LNCAP (cell line): ENCODE measurements at regions not wholly inside any gene's neighbourhood (a gene's known extent, or its start where the extent isn't known, plus 50 kb on each side); places are given as distances from the start of the nearest gene placed in this dataset.
A peak's percentile ranks its signal among the peaks of the same experiment; 100 is the strongest.

ENCODE experiments used
- TF ChIP-seq, protein P1 (sequence below): fragments of 450-650 bp; IDR thresholded peaks from 2 replicates; pipeline ENCODE4 v1.5.1; 2017; ENCODE audit warnings: mild to moderate bottlenecking

DNA sequence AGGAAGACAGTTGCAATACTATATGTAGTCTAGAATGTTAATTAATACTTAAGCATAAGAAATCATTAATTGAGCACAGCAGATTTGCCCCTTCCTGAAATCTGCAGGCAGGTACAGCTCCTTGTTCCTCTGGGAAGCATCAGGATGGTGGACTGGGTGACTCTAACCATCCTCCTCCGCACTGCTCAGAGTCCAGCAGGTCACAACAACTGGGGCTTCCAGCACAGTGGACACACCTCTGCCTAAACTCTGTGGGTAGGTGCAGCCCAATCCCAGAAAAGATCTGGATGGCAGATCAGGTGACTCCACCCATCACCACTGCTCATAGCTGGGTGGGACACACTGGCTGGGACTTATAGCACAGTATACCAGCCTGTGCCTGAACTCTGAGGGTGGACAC lies 189.9 kb upstream of the TMCO5A start:
- TF ChIP-seq, protein P1, sequence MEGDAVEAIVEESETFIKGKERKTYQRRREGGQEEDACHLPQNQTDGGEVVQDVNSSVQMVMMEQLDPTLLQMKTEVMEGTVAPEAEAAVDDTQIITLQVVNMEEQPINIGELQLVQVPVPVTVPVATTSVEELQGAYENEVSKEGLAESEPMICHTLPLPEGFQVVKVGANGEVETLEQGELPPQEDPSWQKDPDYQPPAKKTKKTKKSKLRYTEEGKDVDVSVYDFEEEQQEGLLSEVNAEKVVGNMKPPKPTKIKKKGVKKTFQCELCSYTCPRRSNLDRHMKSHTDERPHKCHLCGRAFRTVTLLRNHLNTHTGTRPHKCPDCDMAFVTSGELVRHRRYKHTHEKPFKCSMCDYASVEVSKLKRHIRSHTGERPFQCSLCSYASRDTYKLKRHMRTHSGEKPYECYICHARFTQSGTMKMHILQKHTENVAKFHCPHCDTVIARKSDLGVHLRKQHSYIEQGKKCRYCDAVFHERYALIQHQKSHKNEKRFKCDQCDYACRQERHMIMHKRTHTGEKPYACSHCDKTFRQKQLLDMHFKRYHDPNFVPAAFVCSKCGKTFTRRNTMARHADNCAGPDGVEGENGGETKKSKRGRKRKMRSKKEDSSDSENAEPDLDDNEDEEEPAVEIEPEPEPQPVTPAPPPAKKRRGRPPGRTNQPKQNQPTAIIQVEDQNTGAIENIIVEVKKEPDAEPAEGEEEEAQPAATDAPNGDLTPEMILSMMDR = no peak

DNA sequence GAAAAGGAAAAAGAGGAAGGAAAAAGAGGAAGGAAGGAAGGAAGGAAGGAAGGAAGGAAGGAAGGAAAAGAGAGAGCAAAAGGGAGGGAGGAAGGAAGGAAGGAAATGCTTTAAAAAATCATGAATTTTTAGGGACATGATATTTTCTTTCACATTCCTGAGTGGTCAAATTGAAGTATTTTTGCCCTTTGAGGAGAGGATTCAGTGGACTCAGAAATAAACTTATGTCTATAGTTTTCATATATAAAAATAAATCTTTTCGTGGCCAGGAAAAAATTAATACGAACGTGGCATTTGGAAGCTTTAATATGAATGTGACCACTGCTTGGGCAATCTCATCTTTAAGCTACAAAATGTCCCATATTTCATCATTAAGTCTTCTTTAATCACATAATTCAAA lies 183.0 kb upstream of the TMCO5A start:
- TF ChIP-seq, protein P1 = no peak

DNA sequence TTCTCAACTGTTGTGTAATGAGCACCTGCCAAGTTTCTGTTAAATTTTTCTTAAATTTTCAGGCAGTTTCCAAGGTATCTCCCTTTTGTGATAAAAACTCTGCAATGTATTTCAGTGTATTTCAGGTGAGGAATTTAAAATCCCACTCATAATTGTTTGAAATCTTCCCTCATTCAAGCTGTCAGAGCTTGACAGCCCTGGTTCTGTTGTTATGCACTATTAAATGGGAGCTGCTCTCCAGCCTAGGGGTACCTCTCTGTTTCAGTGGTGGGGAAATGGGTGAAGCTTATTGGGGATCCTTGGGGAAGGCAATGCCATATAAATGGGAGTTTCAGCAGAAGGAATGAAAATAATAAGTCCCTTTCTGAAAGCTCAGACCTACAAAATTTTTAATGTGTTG lies 178.0 kb upstream of the TMCO5A start:
- TF ChIP-seq, protein P1 = no peak

DNA sequence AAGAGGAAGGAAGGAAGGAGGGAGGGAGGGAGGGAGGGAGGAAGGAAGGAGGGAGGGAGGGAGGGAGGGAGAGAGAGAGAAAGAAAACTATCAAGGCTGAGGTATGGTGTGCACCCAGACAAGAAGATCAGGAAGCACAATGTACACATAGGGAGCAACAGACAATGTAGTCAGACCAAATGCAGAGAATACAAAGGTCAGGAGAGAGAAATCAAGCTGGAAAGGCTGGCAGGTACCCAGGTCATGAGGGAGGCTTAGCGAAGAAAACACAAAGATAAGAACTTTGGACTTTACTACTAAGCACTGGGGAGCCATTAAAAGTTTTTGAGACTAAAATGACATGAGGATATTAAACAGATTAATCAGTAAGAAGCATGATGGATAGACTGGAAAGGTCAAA lies 176.0 kb upstream of the TMCO5A start:
- TF ChIP-seq, protein P1 = no peak

DNA sequence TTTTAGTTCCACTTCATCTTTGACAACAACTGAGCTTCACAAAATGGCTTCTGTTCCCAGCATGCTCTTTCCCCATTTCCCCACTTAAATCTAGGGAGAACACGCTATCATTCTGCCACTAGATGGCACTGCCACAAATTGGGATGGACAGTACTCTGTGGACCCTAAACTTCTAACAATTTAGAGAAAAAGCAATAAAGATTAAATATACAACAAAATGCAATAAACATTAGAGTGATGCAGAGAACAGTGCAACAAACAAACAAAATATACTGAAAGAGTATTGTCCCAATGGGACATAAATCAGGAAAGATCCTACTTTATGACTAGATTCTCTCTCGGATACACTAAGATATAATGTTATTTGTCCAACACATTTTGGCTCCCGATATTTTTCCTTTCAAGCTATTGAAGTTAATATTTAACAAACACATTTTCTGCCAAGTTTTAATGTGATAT lies 169.7 kb upstream of the TMCO5A start:
- TF ChIP-seq, protein P1 = peak; percentile 75

DNA sequence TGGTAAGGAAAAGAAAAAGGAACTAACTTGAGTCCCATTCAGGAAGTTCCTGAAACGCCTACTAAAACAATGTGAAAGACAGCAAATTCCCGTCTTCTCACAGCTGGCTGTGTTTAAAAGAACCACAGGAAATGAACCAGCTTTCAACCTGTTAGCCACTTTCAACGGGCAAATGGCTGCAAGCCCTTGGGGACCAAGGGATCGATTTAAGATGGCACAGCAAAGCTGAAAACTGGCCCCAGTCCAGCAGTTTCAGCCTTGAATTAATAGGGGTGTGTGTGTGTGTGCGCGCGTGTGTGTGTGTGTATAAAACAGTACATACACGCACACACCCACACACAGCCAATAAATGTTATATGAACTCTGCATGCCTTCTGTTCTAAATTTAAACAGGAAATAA lies 168.7 kb upstream of the TMCO5A start:
- TF ChIP-seq, protein P1 = no peak

DNA sequence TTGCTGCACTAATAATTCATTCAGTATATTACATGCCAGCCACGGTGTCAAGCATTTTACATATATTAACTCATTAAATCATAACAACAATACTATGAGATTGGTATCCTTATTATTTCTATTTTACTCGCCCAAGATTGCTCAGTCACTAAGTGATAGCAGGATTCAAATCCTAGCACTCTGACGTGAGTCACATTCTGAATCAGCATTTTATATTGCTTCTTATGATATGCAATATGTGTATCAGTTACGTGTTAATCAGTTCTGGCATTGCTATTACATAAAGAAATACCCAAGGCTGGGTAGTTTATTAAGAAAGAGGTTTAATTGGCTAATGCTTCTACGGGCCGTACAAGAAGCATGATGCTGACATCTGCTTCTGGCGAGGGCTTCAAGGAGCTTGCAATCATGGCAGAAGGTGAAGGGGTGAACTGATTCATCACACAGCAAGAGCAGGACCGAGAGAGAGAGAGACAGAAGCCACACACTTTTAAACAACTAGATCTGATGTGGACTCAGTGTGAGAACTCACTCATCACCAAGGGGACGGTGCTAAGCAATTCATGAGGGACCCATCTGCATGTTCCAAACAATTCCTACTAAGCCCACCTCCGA lies 166.5 kb upstream of the TMCO5A start:
- TF ChIP-seq, protein P1 = no peak

DNA sequence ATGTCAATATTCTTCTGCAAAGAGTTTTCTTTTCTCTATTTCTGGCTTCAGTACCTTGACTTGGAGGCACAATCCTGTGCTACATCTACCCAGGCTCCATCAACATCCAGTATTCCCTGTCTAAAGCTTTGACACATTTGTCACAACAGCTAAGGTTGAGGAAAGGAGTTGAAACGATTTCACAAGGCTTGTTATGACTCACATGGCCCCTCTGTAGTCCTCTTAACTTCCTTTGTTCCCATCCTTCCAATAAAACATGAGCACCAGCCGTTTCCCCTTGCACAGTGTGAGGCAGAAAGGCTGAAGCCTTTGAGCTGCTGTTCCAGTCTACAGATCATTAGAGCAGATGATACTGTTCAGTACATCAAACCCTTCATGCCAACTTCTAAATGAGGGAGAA lies 163.0 kb upstream of the TMCO5A start:
- TF ChIP-seq, protein P1 = no peak
